Activated CD4-positive, alpha-beta T cell treated with anti-CD3 and anti-CD28 coated beads, Interleukin-10, Interleukin-2, amounts not matched to agents 100 ng/mL and 50 ng/mL, durations not matched to agents 16 hours and 8 hours (primary cell): ENCODE measurements at regions not wholly inside any gene's neighbourhood (a gene's known extent, or its start where the extent isn't known, plus 50 kb on each side); places are given as distances from the start of the nearest gene placed in this dataset.
A peak's percentile ranks its signal among the peaks of the same experiment; 100 is the strongest.

Source experiments
- DNase-seq: peaks from one replicate; pipeline ENCODE4 v3.0.0-alpha.2; 2020

- DNase-seq: no peak
Measured at GRCh38 chr21:36532769-36533467, 53.0 kb upstream of the CLDN14 start.

GRCh38 chr21:36533468-36533848, 53.5 kb upstream of the CLDN14 start:
- DNase-seq: no peak

- DNase-seq: no peak
Measured at GRCh38 chr21:36534656-36535055, 54.7 kb upstream of the CLDN14 start.

- peak; percentile 2 for DNase-seq
Measured at GRCh38 chr21:36535618-36536241, 55.8 kb upstream of the CLDN14 start.

GRCh38 chr21:36538761-36539160, 58.8 kb upstream of the CLDN14 start:
- DNase-seq: no peak

- no peak for DNase-seq
Measured at GRCh38 chr21:36539434-36540150, 59.7 kb upstream of the CLDN14 start.

- no peak for DNase-seq
Measured at GRCh38 chr21:36540700-36541099, 60.8 kb upstream of the CLDN14 start.

- DNase-seq: no peak
Measured at GRCh38 chr21:36541721-36542139, 61.8 kb upstream of the CLDN14 start.

- DNase-seq: peak; percentile 23
Measured at GRCh38 chr21:36542312-36543101, 62.6 kb upstream of the CLDN14 start.

- no peak for DNase-seq
Measured at GRCh38 chr21:36543924-36544323, 64.0 kb upstream of the CLDN14 start.

- DNase-seq: no peak
Measured at GRCh38 chr21:36544545-36544944, 64.6 kb upstream of the CLDN14 start.

GRCh38 chr21:36545776-36546511, 66.0 kb upstream of the CLDN14 start:
- DNase-seq: no peak

GRCh38 chr21:36547464-36547863, 67.5 kb upstream of the CLDN14 start:
- DNase-seq: no peak

GRCh38 chr21:36548866-36549265, 68.9 kb upstream of the CLDN14 start:
- DNase-seq: no peak

GRCh38 chr21:36549470-36549869, 69.5 kb upstream of the CLDN14 start:
- DNase-seq: no peak

GRCh38 chr21:36550761-36551160, 70.8 kb upstream of the CLDN14 start:
- DNase-seq: no peak

- no peak for DNase-seq
Measured at GRCh38 chr21:36551321-36551720, 71.4 kb upstream of the CLDN14 start.

GRCh38 chr21:36551731-36552433, 72.0 kb upstream of the CLDN14 start:
- no peak for DNase-seq

GRCh38 chr21:36552434-36552785, 72.5 kb upstream of the CLDN14 start:
- DNase-seq: no peak

GRCh38 chr21:36553406-36553805, 73.5 kb upstream of the CLDN14 start:
- DNase-seq: no peak

- DNase-seq: no peak
Measured at GRCh38 chr21:36554411-36555157, 74.7 kb upstream of the CLDN14 start.
